ENCODE measurements at regions not wholly inside any gene's neighbourhood (a gene's known extent, or its start where the extent isn't known, plus 50 kb on each side); places are given as distances from the start of the nearest gene placed in this dataset.

DNA sequence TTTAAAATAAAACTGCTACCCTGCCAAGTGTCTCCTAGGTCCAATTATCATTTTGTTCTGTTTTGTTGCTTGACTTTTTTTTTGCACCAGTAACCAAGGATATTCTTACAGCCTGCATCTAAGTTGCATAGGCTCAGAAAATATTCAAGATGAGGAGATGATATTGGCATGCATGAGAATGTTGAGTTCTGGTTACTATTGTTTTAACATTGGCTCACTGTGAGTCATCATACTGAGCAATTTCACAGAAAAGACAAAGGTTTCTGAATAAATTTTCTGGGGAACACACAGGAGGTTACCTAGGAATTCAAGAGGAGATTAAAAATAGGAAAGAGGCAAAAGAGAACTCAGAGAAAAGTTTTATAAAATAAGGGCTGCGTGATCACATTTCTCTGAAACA lies 84.8 kb upstream of the POU3F3 start:
- ATAC-seq (no peak), DNase-seq (no peak)
- H3K4me1 ChIP-seq: peaks cover 0 to 3% (median 0%) of the 10 kb centered on the region in 12 donors
- intact Hi-C loops (cut with DNase I): no loop called here
- H3K4me3 ChIP-seq: no peak overlapping the region
- TF ChIP-seq CTCF (IDR thresholded peaks at IDR 0.05) (no peak), POLR2A (IDR thresholded peaks at IDR 0.05) (no peak)
- H3K27ac ChIP-seq: no peak overlapping the region
- no peaks in the 10 kb centered on the region for H3K27me3 ChIP-seq
- H3K36me3 ChIP-seq: no peaks in the 10 kb centered on the region
- WGBS, 4 donors: 70 to 98% (median 86%) methylated on average over 1 of the region's 1 CpG
- H3K9me3 ChIP-seq: peaks cover 0 to 20% (median 2%) of the 10 kb centered on the region in 12 donors

DNA sequence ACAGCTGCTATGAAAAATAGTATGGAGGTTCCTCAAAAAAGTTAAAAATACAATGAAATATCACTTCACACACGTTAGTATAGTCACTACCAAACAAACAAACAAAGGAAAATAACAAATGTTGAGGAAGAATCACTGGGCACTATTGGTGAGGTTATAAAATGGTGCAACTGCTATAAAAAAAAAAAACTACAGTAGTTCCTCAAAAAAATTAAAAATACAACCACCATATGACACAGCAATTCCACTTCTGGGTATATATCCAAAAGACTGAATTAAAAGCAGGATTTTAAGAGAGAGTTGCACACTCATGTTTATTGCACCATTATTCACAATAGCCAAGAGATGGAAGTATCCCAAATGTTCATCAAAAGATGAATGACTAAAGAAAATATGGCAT lies 80.9 kb upstream of the POU3F3 start:
- H3K4me3 ChIP-seq: no peak overlapping the region
- no peaks in the 10 kb centered on the region for H3K36me3 ChIP-seq
- intact Hi-C loops (cut with DNase I): no loop called here
- no peaks in the 10 kb centered on the region for H3K27me3 ChIP-seq
- DNase-seq (no peak), ATAC-seq (no peak)
- no peak overlapping the region for H3K27ac ChIP-seq
- H3K4me1 ChIP-seq: peaks cover 0 to 3% (median 0%) of the 10 kb centered on the region in 12 donors
- 33 to 42% (median 37%) methylated on average over 1 of the region's 1 CpG for WGBS, 4 donors
- TF ChIP-seq CTCF (IDR thresholded peaks at IDR 0.05): no peak
- TF ChIP-seq POLR2A (IDR thresholded peaks at IDR 0.05): no peak
- H3K9me3 ChIP-seq: peaks cover 0 to 28% (median 2%) of the 10 kb centered on the region in 12 donors

- no peak for ATAC-seq
- no peak for DNase-seq
- 44 to 70% (median 65%) methylated on average over 3 of the region's 3 CpGs for WGBS, 4 donors
- H3K9me3 ChIP-seq: peaks cover 0 to 23% (median 2%) of the 10 kb centered on the region in 12 donors
- TF ChIP-seq POLR2A (IDR thresholded peaks at IDR 0.05): no peak
- TF ChIP-seq CTCF (IDR thresholded peaks at IDR 0.05): no peak
- no peaks in the 10 kb centered on the region for H3K36me3 ChIP-seq
- intact Hi-C loops (cut with DNase I): no loop called here
- no peak overlapping the region for H3K4me3 ChIP-seq
- no peaks in the 10 kb centered on the region for H3K27me3 ChIP-seq
- H3K4me1 ChIP-seq: peaks cover 0 to 3% (median 0%) of the 10 kb centered on the region in 12 donors
- H3K27ac ChIP-seq: no peak overlapping the region
Measured at GRCh38 chr2:104774631-104775030, 79.3 kb upstream of the POU3F3 start.

DNA sequence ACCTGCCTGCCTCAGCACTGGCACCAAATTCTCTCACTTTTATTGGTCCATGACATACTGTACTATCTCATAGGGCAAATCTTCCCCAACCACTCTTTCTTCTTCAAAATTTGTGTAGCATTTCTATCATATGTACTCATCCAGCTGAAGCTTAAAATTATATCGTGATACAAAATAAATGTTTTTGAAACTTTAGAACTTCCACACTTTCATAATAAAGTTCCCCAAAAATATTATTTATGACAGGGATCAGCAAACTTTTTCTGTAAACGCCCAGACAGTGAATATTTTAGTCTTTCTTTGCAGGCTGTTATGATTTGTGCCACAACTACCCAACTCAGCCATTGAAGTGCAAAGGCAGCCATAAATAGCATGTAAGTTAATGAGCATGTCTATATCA lies 76.2 kb upstream of the POU3F3 start:
- WGBS, 4 donors: 71 to 89% (median 78%) methylated on average over 2 of the region's 2 CpGs
- TF ChIP-seq POLR2A (IDR thresholded peaks at IDR 0.05): no peak
- no peak for TF ChIP-seq CTCF (IDR thresholded peaks at IDR 0.05)
- Histone ChIP-seq H3K36me3 (no peaks in the 10 kb centered on the region), H3K9me3 (peaks cover 0 to 8% (median 0%) of the 10 kb centered on the region in 12 donors), H3K4me1 (peaks cover 0 to 3% (median 0%) of the 10 kb centered on the region in 12 donors), H3K4me3 (no peak overlapping the region), H3K27ac (no peak overlapping the region), H3K27me3 (no peaks in the 10 kb centered on the region)
- intact Hi-C loops (cut with DNase I): no loop called here
- ATAC-seq (no peak), DNase-seq (no peak)
